ENCODE measurements at regions not wholly inside any gene's neighbourhood (a gene's known extent, or its start where the extent isn't known, plus 50 kb on each side); places are given as distances from the start of the nearest gene placed in this dataset.

DNA sequence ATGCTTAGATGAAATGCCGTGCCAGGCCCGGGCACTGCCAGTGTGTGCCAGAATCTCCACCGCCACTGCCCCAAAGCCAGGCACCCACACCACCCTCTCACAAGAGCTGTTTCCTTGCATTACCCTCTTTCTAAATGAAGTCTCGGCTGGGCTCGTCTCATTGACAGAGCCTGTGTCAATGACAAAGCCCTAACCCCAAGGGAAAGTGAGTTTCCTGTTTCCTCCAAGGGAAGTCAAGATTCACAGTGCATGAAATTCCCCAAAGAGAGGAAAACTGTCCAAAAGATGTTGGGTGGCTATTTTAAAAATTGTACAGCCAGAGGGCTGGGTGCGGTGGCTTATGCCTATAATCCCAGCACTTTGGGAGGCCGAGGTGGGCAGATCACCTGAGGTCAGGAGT is 75.4 kb upstream of the AKAP12 start (continued):
- TF ChIP-seq ATF1 (CRISPR knock-in tag; IDR thresholded peaks at IDR 0.05) (no peak), ELF4 (CRISPR knock-in tag; IDR thresholded peaks at IDR 0.05; ENCODE audit: low read depth) (no peak)

DNA sequence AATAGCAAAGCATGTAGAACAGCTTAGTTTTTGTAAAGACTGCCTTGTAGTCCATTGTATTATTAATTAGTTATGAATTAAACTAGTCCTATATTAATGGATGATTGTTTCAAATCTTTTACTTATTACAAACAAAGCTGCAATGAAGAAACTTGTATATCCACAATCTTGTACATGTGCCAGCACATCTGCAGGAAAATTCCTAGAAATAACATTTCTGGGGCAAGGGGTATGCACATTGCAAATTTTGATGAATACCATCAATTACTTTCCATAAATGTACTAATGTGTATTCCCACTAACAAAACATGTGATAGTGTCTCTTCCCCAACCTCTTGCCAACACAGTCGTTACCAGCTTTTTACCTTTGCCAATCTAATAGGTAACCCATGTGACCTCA is 73.6 kb upstream of the AKAP12 start:
- H3K27me3 Mint-ChIP-seq (ENCODE audit: low read depth) = no peaks in the 10 kb centered on the region
- H3K9me3 Mint-ChIP-seq = no peaks in the 10 kb centered on the region
- no peaks in the 10 kb centered on the region for H3K36me3 Mint-ChIP-seq
- CTCF ChIA-PET = interaction anchor here (0.6 kb wide), 1 partner anchor 15 kb away, joined by 3 read pairs; no protein-coding TSS in a partner anchor
- TF ChIP-seq, protein P1, sequence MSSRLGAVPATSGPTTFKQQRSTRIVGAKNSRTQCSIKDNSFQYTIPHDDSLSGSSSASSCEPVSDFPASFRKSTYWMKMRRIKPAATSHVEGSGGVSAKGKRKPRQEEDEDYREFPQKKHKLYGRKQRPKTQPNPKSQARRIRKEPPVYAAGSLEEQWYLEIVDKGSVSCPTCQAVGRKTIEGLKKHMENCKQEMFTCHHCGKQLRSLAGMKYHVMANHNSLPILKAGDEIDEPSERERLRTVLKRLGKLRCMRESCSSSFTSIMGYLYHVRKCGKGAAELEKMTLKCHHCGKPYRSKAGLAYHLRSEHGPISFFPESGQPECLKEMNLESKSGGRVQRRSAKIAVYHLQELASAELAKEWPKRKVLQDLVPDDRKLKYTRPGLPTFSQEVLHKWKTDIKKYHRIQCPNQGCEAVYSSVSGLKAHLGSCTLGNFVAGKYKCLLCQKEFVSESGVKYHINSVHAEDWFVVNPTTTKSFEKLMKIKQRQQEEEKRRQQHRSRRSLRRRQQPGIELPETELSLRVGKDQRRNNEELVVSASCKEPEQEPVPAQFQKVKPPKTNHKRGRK (CRISPR knock-in tag; IDR thresholded peaks at IDR 0.05; ENCODE audit: borderline replicate concordance) = no peak
- TF ChIP-seq JUN (CRISPR knock-in tag; IDR thresholded peaks at IDR 0.05) = no peak
- no peak for TF ChIP-seq NR1H2 (CRISPR knock-in tag; IDR thresholded peaks at IDR 0.05)
- TF ChIP-seq OVOL2 (CRISPR knock-in tag; IDR thresholded peaks at IDR 0.05; ENCODE audit: borderline replicate concordance) = no peak
- no peak for TF ChIP-seq TCF7 (CRISPR knock-in tag; IDR thresholded peaks at IDR 0.05; ENCODE audit: low read depth)
- TF ChIP-seq, protein P2, sequence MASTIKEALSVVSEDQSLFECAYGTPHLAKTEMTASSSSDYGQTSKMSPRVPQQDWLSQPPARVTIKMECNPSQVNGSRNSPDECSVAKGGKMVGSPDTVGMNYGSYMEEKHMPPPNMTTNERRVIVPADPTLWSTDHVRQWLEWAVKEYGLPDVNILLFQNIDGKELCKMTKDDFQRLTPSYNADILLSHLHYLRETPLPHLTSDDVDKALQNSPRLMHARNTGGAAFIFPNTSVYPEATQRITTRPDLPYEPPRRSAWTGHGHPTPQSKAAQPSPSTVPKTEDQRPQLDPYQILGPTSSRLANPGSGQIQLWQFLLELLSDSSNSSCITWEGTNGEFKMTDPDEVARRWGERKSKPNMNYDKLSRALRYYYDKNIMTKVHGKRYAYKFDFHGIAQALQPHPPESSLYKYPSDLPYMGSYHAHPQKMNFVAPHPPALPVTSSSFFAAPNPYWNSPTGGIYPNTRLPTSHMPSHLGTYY (CRISPR knock-in tag; IDR thresholded peaks at IDR 0.05) = no peak
- TF ChIP-seq, protein P3, sequence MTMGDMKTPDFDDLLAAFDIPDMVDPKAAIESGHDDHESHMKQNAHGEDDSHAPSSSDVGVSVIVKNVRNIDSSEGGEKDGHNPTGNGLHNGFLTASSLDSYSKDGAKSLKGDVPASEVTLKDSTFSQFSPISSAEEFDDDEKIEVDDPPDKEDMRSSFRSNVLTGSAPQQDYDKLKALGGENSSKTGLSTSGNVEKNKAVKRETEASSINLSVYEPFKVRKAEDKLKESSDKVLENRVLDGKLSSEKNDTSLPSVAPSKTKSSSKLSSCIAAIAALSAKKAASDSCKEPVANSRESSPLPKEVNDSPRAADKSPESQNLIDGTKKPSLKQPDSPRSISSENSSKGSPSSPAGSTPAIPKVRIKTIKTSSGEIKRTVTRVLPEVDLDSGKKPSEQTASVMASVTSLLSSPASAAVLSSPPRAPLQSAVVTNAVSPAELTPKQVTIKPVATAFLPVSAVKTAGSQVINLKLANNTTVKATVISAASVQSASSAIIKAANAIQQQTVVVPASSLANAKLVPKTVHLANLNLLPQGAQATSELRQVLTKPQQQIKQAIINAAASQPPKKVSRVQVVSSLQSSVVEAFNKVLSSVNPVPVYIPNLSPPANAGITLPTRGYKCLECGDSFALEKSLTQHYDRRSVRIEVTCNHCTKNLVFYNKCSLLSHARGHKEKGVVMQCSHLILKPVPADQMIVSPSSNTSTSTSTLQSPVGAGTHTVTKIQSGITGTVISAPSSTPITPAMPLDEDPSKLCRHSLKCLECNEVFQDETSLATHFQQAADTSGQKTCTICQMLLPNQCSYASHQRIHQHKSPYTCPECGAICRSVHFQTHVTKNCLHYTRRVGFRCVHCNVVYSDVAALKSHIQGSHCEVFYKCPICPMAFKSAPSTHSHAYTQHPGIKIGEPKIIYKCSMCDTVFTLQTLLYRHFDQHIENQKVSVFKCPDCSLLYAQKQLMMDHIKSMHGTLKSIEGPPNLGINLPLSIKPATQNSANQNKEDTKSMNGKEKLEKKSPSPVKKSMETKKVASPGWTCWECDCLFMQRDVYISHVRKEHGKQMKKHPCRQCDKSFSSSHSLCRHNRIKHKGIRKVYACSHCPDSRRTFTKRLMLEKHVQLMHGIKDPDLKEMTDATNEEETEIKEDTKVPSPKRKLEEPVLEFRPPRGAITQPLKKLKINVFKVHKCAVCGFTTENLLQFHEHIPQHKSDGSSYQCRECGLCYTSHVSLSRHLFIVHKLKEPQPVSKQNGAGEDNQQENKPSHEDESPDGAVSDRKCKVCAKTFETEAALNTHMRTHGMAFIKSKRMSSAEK (CRISPR knock-in tag; IDR thresholded peaks at IDR 0.05; ENCODE audit: borderline replicate concordance) = no peak
- DNase-seq (ENCODE audit: low spot score) (no peak), ATAC-seq (no peak)
- no peak overlapping the region for H3K27ac Mint-ChIP-seq
- POLR2A ChIA-PET = no interaction called here
- H3K4me1 Mint-ChIP-seq = peaks cover 10% of the 10 kb centered on the region; the same call in 1 of the 2 replicates
- H3K4me3 Mint-ChIP-seq = no peak overlapping the region

DNA sequence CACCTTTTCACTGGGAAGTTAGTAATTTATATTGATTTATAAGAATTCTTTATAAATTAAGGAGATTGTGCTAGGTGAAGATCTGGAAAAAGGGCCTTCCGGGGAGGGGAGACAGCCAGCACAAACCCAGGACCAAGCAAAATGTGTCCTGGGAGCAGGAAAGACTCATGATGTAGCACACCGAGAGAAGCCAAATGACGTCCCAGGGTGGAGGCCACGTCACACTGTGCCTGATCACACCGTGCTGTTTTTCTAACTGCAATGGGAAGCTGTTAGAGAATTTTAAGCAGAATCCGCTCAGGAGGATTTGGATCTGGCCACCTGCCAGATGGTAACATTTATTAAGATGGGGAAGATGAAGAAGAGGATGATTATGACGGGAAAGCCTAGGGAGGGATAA is 72.7 kb upstream of the AKAP12 start:
- ATAC-seq = no peak
- CTCF ChIA-PET = no interaction called here
- no peaks in the 10 kb centered on the region for H3K36me3 Mint-ChIP-seq

More for the DNA sequence above, 72.7 kb upstream of the AKAP12 start:
- no peak for TF ChIP-seq ZNF219 (CRISPR knock-in tag; IDR thresholded peaks at IDR 0.05; ENCODE audit: borderline replicate concordance)
- TF ChIP-seq NFATC4 (CRISPR knock-in tag; IDR thresholded peaks at IDR 0.05) = no peak
- TF ChIP-seq, protein P4, sequence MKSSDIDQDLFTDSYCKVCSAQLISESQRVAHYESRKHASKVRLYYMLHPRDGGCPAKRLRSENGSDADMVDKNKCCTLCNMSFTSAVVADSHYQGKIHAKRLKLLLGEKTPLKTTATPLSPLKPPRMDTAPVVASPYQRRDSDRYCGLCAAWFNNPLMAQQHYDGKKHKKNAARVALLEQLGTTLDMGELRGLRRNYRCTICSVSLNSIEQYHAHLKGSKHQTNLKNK (CRISPR knock-in tag; IDR thresholded peaks at IDR 0.05) = no peak
- TF ChIP-seq, protein P5, sequence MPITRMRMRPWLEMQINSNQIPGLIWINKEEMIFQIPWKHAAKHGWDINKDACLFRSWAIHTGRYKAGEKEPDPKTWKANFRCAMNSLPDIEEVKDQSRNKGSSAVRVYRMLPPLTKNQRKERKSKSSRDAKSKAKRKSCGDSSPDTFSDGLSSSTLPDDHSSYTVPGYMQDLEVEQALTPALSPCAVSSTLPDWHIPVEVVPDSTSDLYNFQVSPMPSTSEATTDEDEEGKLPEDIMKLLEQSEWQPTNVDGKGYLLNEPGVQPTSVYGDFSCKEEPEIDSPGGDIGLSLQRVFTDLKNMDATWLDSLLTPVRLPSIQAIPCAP (CRISPR knock-in tag; IDR thresholded peaks at IDR 0.05) = no peak
- TF ChIP-seq, protein P6, sequence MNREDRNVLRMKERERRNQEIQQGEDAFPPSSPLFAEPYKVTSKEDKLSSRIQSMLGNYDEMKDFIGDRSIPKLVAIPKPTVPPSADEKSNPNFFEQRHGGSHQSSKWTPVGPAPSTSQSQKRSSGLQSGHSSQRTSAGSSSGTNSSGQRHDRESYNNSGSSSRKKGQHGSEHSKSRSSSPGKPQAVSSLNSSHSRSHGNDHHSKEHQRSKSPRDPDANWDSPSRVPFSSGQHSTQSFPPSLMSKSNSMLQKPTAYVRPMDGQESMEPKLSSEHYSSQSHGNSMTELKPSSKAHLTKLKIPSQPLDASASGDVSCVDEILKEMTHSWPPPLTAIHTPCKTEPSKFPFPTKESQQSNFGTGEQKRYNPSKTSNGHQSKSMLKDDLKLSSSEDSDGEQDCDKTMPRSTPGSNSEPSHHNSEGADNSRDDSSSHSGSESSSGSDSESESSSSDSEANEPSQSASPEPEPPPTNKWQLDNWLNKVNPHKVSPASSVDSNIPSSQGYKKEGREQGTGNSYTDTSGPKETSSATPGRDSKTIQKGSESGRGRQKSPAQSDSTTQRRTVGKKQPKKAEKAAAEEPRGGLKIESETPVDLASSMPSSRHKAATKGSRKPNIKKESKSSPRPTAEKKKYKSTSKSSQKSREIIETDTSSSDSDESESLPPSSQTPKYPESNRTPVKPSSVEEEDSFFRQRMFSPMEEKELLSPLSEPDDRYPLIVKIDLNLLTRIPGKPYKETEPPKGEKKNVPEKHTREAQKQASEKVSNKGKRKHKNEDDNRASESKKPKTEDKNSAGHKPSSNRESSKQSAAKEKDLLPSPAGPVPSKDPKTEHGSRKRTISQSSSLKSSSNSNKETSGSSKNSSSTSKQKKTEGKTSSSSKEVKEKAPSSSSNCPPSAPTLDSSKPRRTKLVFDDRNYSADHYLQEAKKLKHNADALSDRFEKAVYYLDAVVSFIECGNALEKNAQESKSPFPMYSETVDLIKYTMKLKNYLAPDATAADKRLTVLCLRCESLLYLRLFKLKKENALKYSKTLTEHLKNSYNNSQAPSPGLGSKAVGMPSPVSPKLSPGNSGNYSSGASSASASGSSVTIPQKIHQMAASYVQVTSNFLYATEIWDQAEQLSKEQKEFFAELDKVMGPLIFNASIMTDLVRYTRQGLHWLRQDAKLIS (CRISPR knock-in tag; IDR thresholded peaks at IDR 0.05; ENCODE audit: borderline replicate concordance) = no peak
- no peak for TF ChIP-seq RORB (CRISPR knock-in tag; IDR thresholded peaks at IDR 0.05)
- TF ChIP-seq KAT7 (CRISPR knock-in tag; IDR thresholded peaks at IDR 0.05; ENCODE audit: borderline replicate concordance) = no peak
- H3K27me3 Mint-ChIP-seq (ENCODE audit: low read depth) = no peaks in the 10 kb centered on the region
- no peaks in the 10 kb centered on the region for H3K9me3 Mint-ChIP-seq
- no peak overlapping the region for H3K27ac Mint-ChIP-seq
- no peak for DNase-seq (ENCODE audit: low spot score)
- POLR2A ChIA-PET = no interaction called here
- H3K4me3 Mint-ChIP-seq = no peak overlapping the region
- H3K4me1 Mint-ChIP-seq = peaks cover 7% of the 10 kb centered on the region; the same call in 1 of the 2 replicates

Measured in WTC11 (cell line).